ENCODE measurements at regions not wholly inside any gene's neighbourhood (a gene's known extent, or its start where the extent isn't known, plus 50 kb on each side); places are given as distances from the start of the nearest gene placed in this dataset.

DNA sequence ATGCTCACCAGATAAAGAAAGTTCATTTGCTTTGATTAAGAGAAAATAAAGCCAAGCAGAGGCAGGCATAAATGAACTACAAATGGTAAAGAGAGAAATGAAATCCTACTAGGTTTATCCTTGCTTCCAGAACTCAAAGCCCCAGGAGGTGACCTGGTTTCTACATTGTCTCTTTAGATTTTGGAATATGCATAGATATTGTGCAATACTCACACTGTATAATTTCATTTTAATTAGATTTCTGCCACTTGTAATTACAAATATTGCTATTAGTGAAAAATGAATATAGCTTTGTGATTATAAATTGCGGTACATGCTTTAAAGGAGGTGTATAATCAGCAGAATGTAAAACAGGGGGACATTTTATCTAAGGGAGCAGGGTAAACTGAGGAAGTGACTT is 76.9 kb upstream of the NRXN1 start:
- no peak for TF ChIP-seq ZNF610 (tag by site-specific recombination; IDR thresholded peaks at IDR 0.05; ENCODE audit: borderline replicate concordance)
- no peak for TF ChIP-seq ZNF335 (tag by site-specific recombination; conservative IDR thresholded peaks at IDR 0.05)
- no peak for TF ChIP-seq ZNF221 (tag by site-specific recombination; IDR thresholded peaks at IDR 0.05; ENCODE audit: borderline replicate concordance)
- no peak for TF ChIP-seq KLF9 (tag by site-specific recombination; IDR thresholded peaks at IDR 0.05; ENCODE audit: low read depth)
- no peak for TF ChIP-seq ZNF211 (tag by site-specific recombination; IDR thresholded peaks at IDR 0.05; ENCODE audit: low read depth)
- no peak for TF ChIP-seq MEIS1 (CRISPR knock-in tag; IDR thresholded peaks at IDR 0.05; ENCODE audit: borderline replicate concordance)
- TF ChIP-seq ZNF133 (tag by site-specific recombination; IDR thresholded peaks at IDR 0.05), result no peak
- TF ChIP-seq ZFP3 (tag by site-specific recombination; IDR thresholded peaks at IDR 0.05; ENCODE audit: low read depth), result no peak
- TF ChIP-seq ZNF501 (tag by site-specific recombination; IDR thresholded peaks at IDR 0.05), result no peak
- no peak for TF ChIP-seq ZNF621 (tag by site-specific recombination; IDR thresholded peaks at IDR 0.05)
- no peak for TF ChIP-seq IKZF3 (tag by site-specific recombination; IDR thresholded peaks at IDR 0.05)
- no peak for TF ChIP-seq GFI1B (tag by site-specific recombination; IDR thresholded peaks at IDR 0.05)
- TF ChIP-seq, protein P1, sequence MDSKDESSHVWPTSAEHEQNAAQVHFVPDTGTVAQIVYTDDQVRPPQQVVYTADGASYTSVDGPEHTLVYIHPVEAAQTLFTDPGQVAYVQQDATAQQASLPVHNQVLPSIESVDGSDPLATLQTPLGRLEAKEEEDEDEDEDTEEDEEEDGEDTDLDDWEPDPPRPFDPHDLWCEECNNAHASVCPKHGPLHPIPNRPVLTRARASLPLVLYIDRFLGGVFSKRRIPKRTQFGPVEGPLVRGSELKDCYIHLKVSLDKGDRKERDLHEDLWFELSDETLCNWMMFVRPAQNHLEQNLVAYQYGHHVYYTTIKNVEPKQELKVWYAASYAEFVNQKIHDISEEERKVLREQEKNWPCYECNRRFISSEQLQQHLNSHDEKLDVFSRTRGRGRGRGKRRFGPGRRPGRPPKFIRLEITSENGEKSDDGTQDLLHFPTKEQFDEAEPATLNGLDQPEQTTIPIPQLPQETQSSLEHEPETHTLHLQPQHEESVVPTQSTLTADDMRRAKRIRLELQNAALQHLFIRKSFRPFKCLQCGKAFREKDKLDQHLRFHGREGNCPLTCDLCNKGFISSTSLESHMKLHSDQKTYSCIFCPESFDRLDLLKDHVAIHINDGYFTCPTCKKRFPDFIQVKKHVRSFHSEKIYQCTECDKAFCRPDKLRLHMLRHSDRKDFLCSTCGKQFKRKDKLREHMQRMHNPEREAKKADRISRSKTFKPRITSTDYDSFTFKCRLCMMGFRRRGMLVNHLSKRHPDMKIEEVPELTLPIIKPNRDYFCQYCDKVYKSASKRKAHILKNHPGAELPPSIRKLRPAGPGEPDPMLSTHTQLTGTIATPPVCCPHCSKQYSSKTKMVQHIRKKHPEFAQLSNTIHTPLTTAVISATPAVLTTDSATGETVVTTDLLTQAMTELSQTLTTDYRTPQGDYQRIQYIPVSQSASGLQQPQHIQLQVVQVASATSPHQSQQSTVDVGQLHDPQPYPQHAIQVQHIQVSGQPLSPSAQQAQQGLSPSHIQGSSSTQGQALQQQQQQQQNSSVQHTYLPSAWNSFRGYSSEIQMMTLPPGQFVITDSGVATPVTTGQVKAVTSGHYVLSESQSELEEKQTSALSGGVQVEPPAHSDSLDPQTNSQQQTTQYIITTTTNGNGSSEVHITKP (tag by site-specific recombination; IDR thresholded peaks at IDR 0.05), result no peak
- no peak for TF ChIP-seq ZSCAN16 (tag by site-specific recombination; IDR thresholded peaks at IDR 0.05)
- no peak for TF ChIP-seq ZNF624 (tag by site-specific recombination; IDR thresholded peaks at IDR 0.05)
- Histone ChIP-seq H3K9me3 (ENCODE audit: control insufficient read depth, insufficient read depth, low read depth, low read length) (no peaks in the 10 kb centered on the region), H3K4me1 (ENCODE audit: control insufficient read depth, insufficient read depth, low read length) (no peaks in the 10 kb centered on the region), H3K36me3 (ENCODE audit: control insufficient read depth in 2 of 2, insufficient read depth in 1 of 2, low read length in 2 of 2) (no peaks in the 10 kb centered on the region), H3K4me3 (ENCODE audit: low read depth, low read length) (no peak overlapping the region), H3K27ac (ENCODE audit: extremely low read depth, low read depth, low read length) (no peak overlapping the region)
- ChIA-PET CTCF (no interaction called here), POLR2A (no interaction called here)

DNA sequence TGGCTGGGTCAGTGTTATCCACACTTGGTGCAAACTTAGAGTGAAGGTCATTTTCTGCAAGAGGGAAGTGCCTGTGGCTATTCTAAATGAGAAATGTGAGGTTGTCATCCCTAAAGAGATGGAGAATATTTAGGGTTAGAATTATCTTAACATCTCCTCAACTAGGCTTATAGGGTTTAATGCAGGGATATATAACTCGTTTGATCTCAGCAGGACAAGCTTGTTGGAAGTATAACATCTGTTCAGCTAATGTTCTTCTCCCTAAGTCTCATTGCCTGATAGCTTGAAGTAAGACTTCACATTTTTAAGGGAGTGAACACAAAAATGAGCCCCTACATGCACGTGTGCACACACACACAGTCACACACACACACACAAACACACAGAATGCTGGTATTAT is 75.9 kb upstream of the NRXN1 start:
- Histone ChIP-seq H3K4me1 (ENCODE audit: control insufficient read depth, insufficient read depth, low read length) (no peaks in the 10 kb centered on the region), H3K4me3 (ENCODE audit: low read depth, low read length) (no peak overlapping the region), H3K27ac (ENCODE audit: extremely low read depth, low read depth, low read length) (no peak overlapping the region), H3K9me3 (ENCODE audit: control insufficient read depth, insufficient read depth, low read depth, low read length) (no peaks in the 10 kb centered on the region), H3K36me3 (ENCODE audit: control insufficient read depth in 2 of 2, insufficient read depth in 1 of 2, low read length in 2 of 2) (no peaks in the 10 kb centered on the region)
- CTCF ChIA-PET, result no interaction called here
- POLR2A ChIA-PET, result no interaction called here
- TF ChIP-seq ZNF621 (tag by site-specific recombination; IDR thresholded peaks at IDR 0.05) (no peak), KLF8 (tag by site-specific recombination; IDR thresholded peaks at IDR 0.05) (no peak), ZNF510 (tag by site-specific recombination; IDR thresholded peaks at IDR 0.05; ENCODE audit: insufficient replicate concordance) (no peak), ZNF223 (tag by site-specific recombination; IDR thresholded peaks at IDR 0.05) (no peak), ZNF560 (tag by site-specific recombination; IDR thresholded peaks at IDR 0.05; ENCODE audit: borderline replicate concordance) (no peak), ZNF211 (tag by site-specific recombination; IDR thresholded peaks at IDR 0.05; ENCODE audit: low read depth) (no peak), ZNF239 (tag by site-specific recombination; IDR thresholded peaks at IDR 0.05) (no peak), ZNF175 (tag by site-specific recombination; IDR thresholded peaks at IDR 0.05) (no peak), SP2 (tag by site-specific recombination; IDR thresholded peaks at IDR 0.05) (no peak), SETDB1 (IDR thresholded peaks at IDR 0.05; ENCODE audit: insufficient read length, low read length) (no peak), ZNF776 (tag by site-specific recombination; IDR thresholded peaks at IDR 0.05; ENCODE audit: borderline replicate concordance) (no peak), ZNF366 (tag by site-specific recombination; conservative IDR thresholded peaks at IDR 0.05) (no peak), ZNF146 (tag by site-specific recombination; IDR thresholded peaks at IDR 0.05) (no peak), ZNF664 (tag by site-specific recombination; IDR thresholded peaks at IDR 0.05) (no peak), PRDM1 (tag by site-specific recombination; IDR thresholded peaks at IDR 0.05) (no peak), ZFHX2 (tag by site-specific recombination; conservative IDR thresholded peaks at IDR 0.05) (no peak), HOXD13 (CRISPR knock-in tag; IDR thresholded peaks at IDR 0.05; ENCODE audit: borderline replicate concordance) (no peak), ZNF791 (tag by site-specific recombination; IDR thresholded peaks at IDR 0.05) (no peak), YY1 (tag by site-specific recombination; IDR thresholded peaks at IDR 0.05) (no peak)
- TF ChIP-seq, protein P2, sequence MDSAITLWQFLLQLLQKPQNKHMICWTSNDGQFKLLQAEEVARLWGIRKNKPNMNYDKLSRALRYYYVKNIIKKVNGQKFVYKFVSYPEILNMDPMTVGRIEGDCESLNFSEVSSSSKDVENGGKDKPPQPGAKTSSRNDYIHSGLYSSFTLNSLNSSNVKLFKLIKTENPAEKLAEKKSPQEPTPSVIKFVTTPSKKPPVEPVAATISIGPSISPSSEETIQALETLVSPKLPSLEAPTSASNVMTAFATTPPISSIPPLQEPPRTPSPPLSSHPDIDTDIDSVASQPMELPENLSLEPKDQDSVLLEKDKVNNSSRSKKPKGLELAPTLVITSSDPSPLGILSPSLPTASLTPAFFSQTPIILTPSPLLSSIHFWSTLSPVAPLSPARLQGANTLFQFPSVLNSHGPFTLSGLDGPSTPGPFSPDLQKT (IDR thresholded peaks at IDR 0.05; ENCODE audit: borderline replicate concordance, low read depth, low read length), result no peak
